ENCODE measurements at regions not wholly inside any gene's neighbourhood (a gene's known extent, or its start where the extent isn't known, plus 50 kb on each side); places are given as distances from the start of the nearest gene placed in this dataset.

DNA sequence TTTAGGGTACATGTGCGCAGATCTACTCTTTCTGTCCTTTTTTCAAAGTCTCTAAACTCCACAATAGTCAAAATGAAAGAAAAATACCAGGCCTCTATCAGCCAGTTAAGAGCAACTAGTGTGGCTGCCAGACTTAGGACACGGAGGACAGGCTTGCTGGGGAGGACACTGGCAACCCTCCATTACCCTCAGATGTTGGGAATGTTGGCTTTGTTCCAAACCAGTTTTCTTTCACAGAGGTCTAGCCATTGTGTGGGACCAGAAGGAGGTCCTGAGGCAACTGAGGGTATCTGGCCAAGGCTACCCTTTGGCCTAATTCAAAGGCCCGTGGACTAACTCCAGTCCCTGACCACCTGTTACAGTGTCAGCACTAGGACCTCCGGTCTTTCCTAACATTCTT is 51.2 kb upstream of the MED9 start:
- H3K27me3 ChIP-seq (ENCODE audit: control insufficient read depth in 4 of 4, insufficient read depth in 4 of 4, low read length in 3 of 4): no peaks in the 10 kb centered on the region
- WGBS: 85% methylated on average over 4 of the region's 4 CpGs
- TF ChIP-seq, protein P1, sequence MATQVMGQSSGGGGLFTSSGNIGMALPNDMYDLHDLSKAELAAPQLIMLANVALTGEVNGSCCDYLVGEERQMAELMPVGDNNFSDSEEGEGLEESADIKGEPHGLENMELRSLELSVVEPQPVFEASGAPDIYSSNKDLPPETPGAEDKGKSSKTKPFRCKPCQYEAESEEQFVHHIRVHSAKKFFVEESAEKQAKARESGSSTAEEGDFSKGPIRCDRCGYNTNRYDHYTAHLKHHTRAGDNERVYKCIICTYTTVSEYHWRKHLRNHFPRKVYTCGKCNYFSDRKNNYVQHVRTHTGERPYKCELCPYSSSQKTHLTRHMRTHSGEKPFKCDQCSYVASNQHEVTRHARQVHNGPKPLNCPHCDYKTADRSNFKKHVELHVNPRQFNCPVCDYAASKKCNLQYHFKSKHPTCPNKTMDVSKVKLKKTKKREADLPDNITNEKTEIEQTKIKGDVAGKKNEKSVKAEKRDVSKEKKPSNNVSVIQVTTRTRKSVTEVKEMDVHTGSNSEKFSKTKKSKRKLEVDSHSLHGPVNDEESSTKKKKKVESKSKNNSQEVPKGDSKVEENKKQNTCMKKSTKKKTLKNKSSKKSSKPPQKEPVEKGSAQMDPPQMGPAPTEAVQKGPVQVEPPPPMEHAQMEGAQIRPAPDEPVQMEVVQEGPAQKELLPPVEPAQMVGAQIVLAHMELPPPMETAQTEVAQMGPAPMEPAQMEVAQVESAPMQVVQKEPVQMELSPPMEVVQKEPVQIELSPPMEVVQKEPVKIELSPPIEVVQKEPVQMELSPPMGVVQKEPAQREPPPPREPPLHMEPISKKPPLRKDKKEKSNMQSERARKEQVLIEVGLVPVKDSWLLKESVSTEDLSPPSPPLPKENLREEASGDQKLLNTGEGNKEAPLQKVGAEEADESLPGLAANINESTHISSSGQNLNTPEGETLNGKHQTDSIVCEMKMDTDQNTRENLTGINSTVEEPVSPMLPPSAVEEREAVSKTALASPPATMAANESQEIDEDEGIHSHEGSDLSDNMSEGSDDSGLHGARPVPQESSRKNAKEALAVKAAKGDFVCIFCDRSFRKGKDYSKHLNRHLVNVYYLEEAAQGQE (IDR thresholded peaks at IDR 0.05): no peak
- TF ChIP-seq, protein P2, sequence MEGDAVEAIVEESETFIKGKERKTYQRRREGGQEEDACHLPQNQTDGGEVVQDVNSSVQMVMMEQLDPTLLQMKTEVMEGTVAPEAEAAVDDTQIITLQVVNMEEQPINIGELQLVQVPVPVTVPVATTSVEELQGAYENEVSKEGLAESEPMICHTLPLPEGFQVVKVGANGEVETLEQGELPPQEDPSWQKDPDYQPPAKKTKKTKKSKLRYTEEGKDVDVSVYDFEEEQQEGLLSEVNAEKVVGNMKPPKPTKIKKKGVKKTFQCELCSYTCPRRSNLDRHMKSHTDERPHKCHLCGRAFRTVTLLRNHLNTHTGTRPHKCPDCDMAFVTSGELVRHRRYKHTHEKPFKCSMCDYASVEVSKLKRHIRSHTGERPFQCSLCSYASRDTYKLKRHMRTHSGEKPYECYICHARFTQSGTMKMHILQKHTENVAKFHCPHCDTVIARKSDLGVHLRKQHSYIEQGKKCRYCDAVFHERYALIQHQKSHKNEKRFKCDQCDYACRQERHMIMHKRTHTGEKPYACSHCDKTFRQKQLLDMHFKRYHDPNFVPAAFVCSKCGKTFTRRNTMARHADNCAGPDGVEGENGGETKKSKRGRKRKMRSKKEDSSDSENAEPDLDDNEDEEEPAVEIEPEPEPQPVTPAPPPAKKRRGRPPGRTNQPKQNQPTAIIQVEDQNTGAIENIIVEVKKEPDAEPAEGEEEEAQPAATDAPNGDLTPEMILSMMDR (IDR thresholded peaks at IDR 0.05; ENCODE audit: low read depth, low read length, missing input control): no peak
- TF ChIP-seq HNF4A (conservative IDR thresholded peaks at IDR 0.05): no peak
- TF ChIP-seq RAD21 (IDR thresholded peaks at IDR 0.05): no peak
- TF ChIP-seq ZBTB33 (IDR thresholded peaks at IDR 0.05): no peak
- TF ChIP-seq SP1 (IDR thresholded peaks at IDR 0.05): no peak
- no peak for TF ChIP-seq HNF4G (IDR thresholded peaks at IDR 0.05)
- no peak for TF ChIP-seq FOXA1 (IDR thresholded peaks at IDR 0.05)
- TF ChIP-seq, protein P3, sequence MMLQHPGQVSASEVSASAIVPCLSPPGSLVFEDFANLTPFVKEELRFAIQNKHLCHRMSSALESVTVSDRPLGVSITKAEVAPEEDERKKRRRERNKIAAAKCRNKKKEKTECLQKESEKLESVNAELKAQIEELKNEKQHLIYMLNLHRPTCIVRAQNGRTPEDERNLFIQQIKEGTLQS (IDR thresholded peaks at IDR 0.05): no peak
- TF ChIP-seq FOXA2 (IDR thresholded peaks at IDR 0.05): no peak
- TF ChIP-seq JUND (IDR thresholded peaks at IDR 0.05): no peak
- TF ChIP-seq NR2F2 (IDR thresholded peaks at IDR 0.05): no peak
- TF ChIP-seq EGR1 (IDR thresholded peaks at IDR 0.05; ENCODE audit: low read depth in 2 of 2): no peak
- no peak overlapping the region for H3K4me3 ChIP-seq (ENCODE audit: low read depth in 1 of 3, low read length in 3 of 3)
- peaks cover 0 to 3% (median 0%) of the 10 kb centered on the region in 4 donors for H3K9me3 ChIP-seq (ENCODE audit: control insufficient read depth in 4 of 4, low read length in 3 of 4)
- H3K4me1 ChIP-seq (ENCODE audit: control insufficient read depth in 4 of 4, insufficient read depth in 4 of 4, low read length in 3 of 4): peaks cover 0 to 4% (median 0%) of the 10 kb centered on the region in 4 donors
- no peak overlapping the region for H3K27ac ChIP-seq (ENCODE audit: low read depth in 1 of 2, low read length in 2 of 2)
- no peak for DNase-seq (ENCODE audit: low spot score)
- no peak overlapping the region for H3K9ac ChIP-seq (ENCODE audit: low read depth in 1 of 2, low read length in 2 of 2)
- no peaks in the 10 kb centered on the region for H3K36me3 ChIP-seq (ENCODE audit: control insufficient read depth in 4 of 4, insufficient read depth in 3 of 4, low read depth in 1 of 4, low read length in 3 of 4)

- no peaks in the 10 kb centered on the region for H3K27me3 ChIP-seq (ENCODE audit: control insufficient read depth in 4 of 4, insufficient read depth in 4 of 4, low read length in 3 of 4)
- no peaks in the 10 kb centered on the region for H3K36me3 ChIP-seq (ENCODE audit: control insufficient read depth in 4 of 4, insufficient read depth in 3 of 4, low read depth in 1 of 4, low read length in 3 of 4)
- no peak for DNase-seq (ENCODE audit: low spot score)
- TF ChIP-seq SP1 (IDR thresholded peaks at IDR 0.05): no peak
- TF ChIP-seq RXRA (IDR thresholded peaks at IDR 0.05): no peak
- no peak for TF ChIP-seq GABPA (IDR thresholded peaks at IDR 0.05 in 1 of 2, conservative IDR thresholded peaks at IDR 0.05 in 1 of 2)
- TF ChIP-seq YY1 (IDR thresholded peaks at IDR 0.05): no peak
- no peak for TF ChIP-seq HNF4A (conservative IDR thresholded peaks at IDR 0.05)
- TF ChIP-seq MAX (IDR thresholded peaks at IDR 0.05): no peak
- TF ChIP-seq, protein P2 (IDR thresholded peaks at IDR 0.05; ENCODE audit: low read depth, low read length, missing input control): no peak
- TF ChIP-seq JUND (IDR thresholded peaks at IDR 0.05): no peak
- TF ChIP-seq ZBTB33 (IDR thresholded peaks at IDR 0.05): no peak
- 91% methylated on average over 4 of the region's 4 CpGs for WGBS
- no peak overlapping the region for H3K27ac ChIP-seq (ENCODE audit: low read depth in 1 of 2, low read length in 2 of 2)
- peaks cover 0 to 3% (median 0%) of the 10 kb centered on the region in 4 donors for H3K9me3 ChIP-seq (ENCODE audit: control insufficient read depth in 4 of 4, low read length in 3 of 4)
- no peak overlapping the region for H3K4me3 ChIP-seq (ENCODE audit: low read depth in 1 of 3, low read length in 3 of 3)
- no peak overlapping the region for H3K9ac ChIP-seq (ENCODE audit: low read depth in 1 of 2, low read length in 2 of 2)
- H3K4me1 ChIP-seq (ENCODE audit: control insufficient read depth in 4 of 4, insufficient read depth in 4 of 4, low read length in 3 of 4): peaks cover 0 to 4% (median 0%) of the 10 kb centered on the region in 4 donors
These were observed 50.6 kb upstream of the MED9 start for GRCh38 chr17:17426184-17426583.
